CD14-positive monocyte (primary cell): ENCODE measurements at regions not wholly inside any gene's neighbourhood (a gene's known extent, or its start where the extent isn't known, plus 50 kb on each side); places are given as distances from the start of the nearest gene placed in this dataset.

ENCODE experiments used
- DNase-seq, 3 donors: peaks; one replicate each; pipeline ENCODE4 v3.0.0-alpha.2; 2011 to 2022
- H2AFZ ChIP-seq: 2 replicates; pipeline ENCODE4 v1.6.0; 2012; ENCODE audit warnings: mild to moderate bottlenecking, low read depth, low read length, inconsistent platforms; ENCODE audit not compliant: insufficient read depth, poor library complexity, severe bottlenecking
- H3K27ac ChIP-seq, 2 donors: 1 replicate in 1 of 2; 2 replicates in 1 of 2; pipeline ENCODE4 v1.5.1; 2012 to 2013; ENCODE audit warnings: low read length in 2 of 2, control low read depth in 1 of 2, inconsistent platforms in 1 of 2, low read depth in 1 of 2, mild to moderate bottlenecking in 1 of 2
- H3K27me3 ChIP-seq, 2 donors: one replicate each; pipeline versions ENCODE4 v1.6.0 to v1.6.1; 2011 to 2013; ENCODE audit warnings: low read length in 2 of 2; ENCODE audit not compliant: control insufficient read depth in 2 of 2, insufficient read depth in 2 of 2
- H3K36me3 ChIP-seq, 2 donors: replicated peaks in 1 of 2; 1 replicate in 1 of 2; 2 replicates in 1 of 2; pipeline versions ENCODE4 v1.5.1 to v1.6.1; 2012 to 2013; ENCODE audit warnings: low read length in 2 of 2, control low read depth in 1 of 2, inconsistent platforms in 1 of 2, mild to moderate bottlenecking in 1 of 2; ENCODE audit not compliant: insufficient read depth in 2 of 2, control insufficient read depth in 1 of 2
- H3K4me1 ChIP-seq, 2 donors: 1 replicate in 1 of 2; 2 replicates in 1 of 2; pipeline versions ENCODE4 v1.5.1 to v1.6.1; 2012 to 2013; ENCODE audit warnings: low read length in 2 of 2, control low read depth in 1 of 2, inconsistent platforms in 1 of 2, mild to moderate bottlenecking in 1 of 2, moderate library complexity in 1 of 2; ENCODE audit not compliant: insufficient read depth in 2 of 2, control insufficient read depth in 1 of 2
- H3K4me2 ChIP-seq: replicated peaks from 2 replicates; pipeline ENCODE3; 2012; ENCODE audit warnings: low read length, moderate library complexity, mild to moderate bottlenecking; ENCODE audit not compliant: poor library complexity, severe bottlenecking; ENCODE audit errors: extremely low read depth
- H3K4me3 ChIP-seq, 3 experiments: fragments of 200-600 bp in 1 of 3; sonication (generic) in 1 of 3; replicated peaks in 1 of 3; 1 replicate in 2 of 3; 2 replicates in 1 of 3; pipeline ENCODE4 v1.5.1; 2011 to 2013; ENCODE audit warnings: low read length in 3 of 3, mild to moderate bottlenecking in 3 of 3, control low read depth in 2 of 3, low read depth in 2 of 3, inconsistent platforms in 1 of 3, moderate library complexity in 1 of 3
- H3K79me2 ChIP-seq: 2 replicates; pipeline ENCODE4 v1.6.0; 2012; ENCODE audit warnings: mild to moderate bottlenecking, control low read depth, inconsistent platforms, low read length, moderate library complexity; ENCODE audit not compliant: insufficient read depth
- H3K9ac ChIP-seq: 2 replicates; pipeline ENCODE4 v1.6.0; 2017; ENCODE audit warnings: low read length, mild to moderate bottlenecking; ENCODE audit not compliant: insufficient read depth, poor library complexity, severe bottlenecking
- H3K9me3 ChIP-seq, 2 donors: replicated peaks in 1 of 2; 1 replicate in 1 of 2; 2 replicates in 1 of 2; pipeline versions ENCODE4 v1.5.1 to v1.6.1; 2012 to 2013; ENCODE audit warnings: low read length in 2 of 2, control low read depth in 1 of 2; ENCODE audit not compliant: control insufficient read depth in 1 of 2, insufficient read depth in 1 of 2
- H4K20me1 ChIP-seq: 2 replicates; pipeline ENCODE4 v1.6.0; 2012; ENCODE audit warnings: mild to moderate bottlenecking, low read length, control low read depth, moderate library complexity; ENCODE audit not compliant: insufficient read depth
- H3K27ac Mint-ChIP-seq, 7 donors: one replicate each; pipeline ENCODE4 v1.8.0; 2020; ENCODE audit warnings: mild to moderate bottlenecking in 7 of 7, mixed read lengths in 7 of 7, moderate library complexity in 6 of 7, inconsistent platforms in 2 of 7
- H3K27me3 Mint-ChIP-seq, 3 donors: one replicate each; pipeline ENCODE4 v1.8.0; 2021 to 2022; ENCODE audit warnings: low read depth in 3 of 3, mild to moderate bottlenecking in 3 of 3, mixed read lengths in 3 of 3, moderate library complexity in 3 of 3, inconsistent platforms in 1 of 3
- H3K36me3 Mint-ChIP-seq, 2 donors: one replicate each; pipeline ENCODE4 v1.8.0; 2020; ENCODE audit warnings: mixed read lengths in 2 of 2, inconsistent platforms in 1 of 2, mild to moderate bottlenecking in 1 of 2
- H3K4me1 Mint-ChIP-seq: one replicate; pipeline ENCODE4 v1.8.0; 2020; ENCODE audit warnings: mild to moderate bottlenecking, mixed read lengths
- H3K4me3 Mint-ChIP-seq, 2 donors: one replicate each; pipeline ENCODE4 v1.8.0; 2020; ENCODE audit warnings: mild to moderate bottlenecking in 2 of 2, mixed read lengths in 2 of 2, moderate library complexity in 1 of 2
- H3K9me3 Mint-ChIP-seq, 7 donors: one replicate each; pipeline ENCODE4 v1.8.0; 2020 to 2022; ENCODE audit warnings: mixed read lengths in 7 of 7, mild to moderate bottlenecking in 6 of 7, moderate library complexity in 6 of 7, inconsistent platforms in 2 of 7
- CTCF ChIP-seq: fragments of 200-600 bp; IDR thresholded peaks from one replicate; pipeline ENCODE4 v1.8.0; 2022; ENCODE audit warnings: antibody characterized with exemption, mild to moderate bottlenecking
- WGBS: methylation state at CpG from one replicate; pipeline ENCODE4 v1.1.5; 2013; ENCODE audit warnings: missing lambda C conversion rate; ENCODE audit not compliant: insufficient coverage; 5-methylcytosine and 5-hydroxymethylcytosine counted together
- intact Hi-C, 2 donors: fragments of 100-400 bp; cut with micrococcal nuclease; formaldehyde crosslinking; loops; one replicate each; pipeline versions ENCODE4 v1.15.0 to v1.15.1; 2023

GRCh38 chr12:67038486-67038885, 230.7 kb upstream of the CAND1 start:
- Mint-ChIP-seq H3K4me3 (no peak overlapping the region), H3K27me3 (peaks cover 0 to 4% (median 2%) of the 10 kb centered on the region in 3 donors), H3K36me3 (no peaks in the 10 kb centered on the region), H3K27ac (no peak overlapping the region), H3K9me3 (peaks cover 0 to 3% (median 0%) of the 10 kb centered on the region in 7 donors), H3K4me1 (no peaks in the 10 kb centered on the region)
- H2AFZ ChIP-seq: no peak overlapping the region
- H3K36me3 ChIP-seq: no peaks in the 10 kb centered on the region
- H3K4me2 ChIP-seq: no peak overlapping the region
- H3K9ac ChIP-seq: no peak overlapping the region
- no peak overlapping the region for H3K4me3 ChIP-seq
- no peaks in the 10 kb centered on the region for H3K79me2 ChIP-seq
- intact Hi-C loops: no loop called here
- DNase-seq: no peak
- no peaks in the 10 kb centered on the region for H3K4me1 ChIP-seq
- no peaks in the 10 kb centered on the region for H3K27me3 ChIP-seq
- no peaks in the 10 kb centered on the region for H3K9me3 ChIP-seq
- no peaks in the 10 kb centered on the region for H4K20me1 ChIP-seq
- no CpG with 5 or more reads among the region's 2 CpGs for WGBS
- no peak overlapping the region for H3K27ac ChIP-seq
- no peak for TF ChIP-seq CTCF

- Mint-ChIP-seq H3K9me3 (peaks cover 0 to 2% (median 0%) of the 10 kb centered on the region in 7 donors), H3K27ac (no peak overlapping the region), H3K36me3 (no peaks in the 10 kb centered on the region), H3K4me1 (no peaks in the 10 kb centered on the region), H3K27me3 (peaks cover 0 to 4% (median 2%) of the 10 kb centered on the region in 3 donors), H3K4me3 (no peak overlapping the region)
- Histone ChIP-seq H3K4me3 (no peak overlapping the region), H3K36me3 (no peaks in the 10 kb centered on the region), H2AFZ (no peak overlapping the region), H3K9me3 (no peaks in the 10 kb centered on the region), H3K27me3 (no peaks in the 10 kb centered on the region), H3K4me2 (no peak overlapping the region), H3K79me2 (no peaks in the 10 kb centered on the region), H3K4me1 (no peaks in the 10 kb centered on the region), H4K20me1 (no peaks in the 10 kb centered on the region), H3K9ac (no peak overlapping the region), H3K27ac (no peak overlapping the region)
- DNase-seq: no peak
- 100% methylated on average over 2 of the region's 8 CpGs for WGBS
- no peak for TF ChIP-seq CTCF
- intact Hi-C loops: no loop called here
Measured at GRCh38 chr12:67039995-67040860, 228.9 kb upstream of the CAND1 start.
